ENCODE measurements at regions not wholly inside any gene's neighbourhood (a gene's known extent, or its start where the extent isn't known, plus 50 kb on each side); places are given as distances from the start of the nearest gene placed in this dataset.

GRCh38 chr15:93319121-93319814 lies 230.3 kb upstream of the RGMA start:
- DNase-seq (ENCODE audit: low read depth), result no peak

GRCh38 chr15:93317772-93318171 lies 228.8 kb upstream of the RGMA start:
- DNase-seq (ENCODE audit: low read depth), result no peak

- no peak for DNase-seq (ENCODE audit: low read depth)
Observed at GRCh38 chr15:93314245-93314644, 225.2 kb upstream of the RGMA start.

GRCh38 chr15:93312891-93313486 lies 224.0 kb upstream of the RGMA start:
- DNase-seq (ENCODE audit: low read depth), result no peak

GRCh38 chr15:93311620-93312019 lies 222.6 kb upstream of the RGMA start:
- no peak for DNase-seq (ENCODE audit: low read depth)

GRCh38 chr15:93308026-93308690 lies 219.1 kb upstream of the RGMA start:
- no peak for DNase-seq (ENCODE audit: low read depth)

GRCh38 chr15:93307513-93307912 lies 218.5 kb upstream of the RGMA start:
- no peak for DNase-seq (ENCODE audit: low read depth)

- no peak for DNase-seq (ENCODE audit: low read depth)
Observed at GRCh38 chr15:93305306-93305705, 216.3 kb upstream of the RGMA start.

GRCh38 chr15:93302080-93302765 lies 213.2 kb upstream of the RGMA start:
- DNase-seq (ENCODE audit: low read depth), result no peak

- no peak for DNase-seq (ENCODE audit: low read depth)
Observed at GRCh38 chr15:93300796-93301195, 211.8 kb upstream of the RGMA start.

GRCh38 chr15:93299675-93300074 lies 210.7 kb upstream of the RGMA start:
- DNase-seq (ENCODE audit: low read depth), result no peak

GRCh38 chr15:93298901-93299300 lies 209.9 kb upstream of the RGMA start:
- no peak for DNase-seq (ENCODE audit: low read depth)

- no peak for DNase-seq (ENCODE audit: low read depth)
Observed at GRCh38 chr15:93296759-93297500, 207.9 kb upstream of the RGMA start.

GRCh38 chr15:93294896-93295295 lies 205.9 kb upstream of the RGMA start:
- DNase-seq (ENCODE audit: low read depth), result no peak

- DNase-seq (ENCODE audit: low read depth), result no peak
Observed at GRCh38 chr15:93294066-93294465, 205.1 kb upstream of the RGMA start.

- DNase-seq (ENCODE audit: low read depth), result no peak
Observed at GRCh38 chr15:93291380-93291779, 202.4 kb upstream of the RGMA start.

- DNase-seq (ENCODE audit: low read depth), result no peak
Observed at GRCh38 chr15:93290618-93290946, 201.6 kb upstream of the RGMA start.

GRCh38 chr15:93289941-93290617 lies 201.1 kb upstream of the RGMA start:
- DNase-seq (ENCODE audit: low read depth), result no peak

- no peak for DNase-seq (ENCODE audit: low read depth)
Observed at GRCh38 chr15:93288728-93289294, 199.8 kb upstream of the RGMA start.

- no peak for DNase-seq (ENCODE audit: low read depth)
Observed at GRCh38 chr15:93286446-93286845, 197.4 kb upstream of the RGMA start.

GRCh38 chr15:93283854-93284253 lies 194.8 kb upstream of the RGMA start:
- no peak for DNase-seq (ENCODE audit: low read depth)

All from RPMI7951 (cell line).